ENCODE measurements at regions not wholly inside any gene's neighbourhood (a gene's known extent, or its start where the extent isn't known, plus 50 kb on each side); places are given as distances from the start of the nearest gene placed in this dataset.

DNA sequence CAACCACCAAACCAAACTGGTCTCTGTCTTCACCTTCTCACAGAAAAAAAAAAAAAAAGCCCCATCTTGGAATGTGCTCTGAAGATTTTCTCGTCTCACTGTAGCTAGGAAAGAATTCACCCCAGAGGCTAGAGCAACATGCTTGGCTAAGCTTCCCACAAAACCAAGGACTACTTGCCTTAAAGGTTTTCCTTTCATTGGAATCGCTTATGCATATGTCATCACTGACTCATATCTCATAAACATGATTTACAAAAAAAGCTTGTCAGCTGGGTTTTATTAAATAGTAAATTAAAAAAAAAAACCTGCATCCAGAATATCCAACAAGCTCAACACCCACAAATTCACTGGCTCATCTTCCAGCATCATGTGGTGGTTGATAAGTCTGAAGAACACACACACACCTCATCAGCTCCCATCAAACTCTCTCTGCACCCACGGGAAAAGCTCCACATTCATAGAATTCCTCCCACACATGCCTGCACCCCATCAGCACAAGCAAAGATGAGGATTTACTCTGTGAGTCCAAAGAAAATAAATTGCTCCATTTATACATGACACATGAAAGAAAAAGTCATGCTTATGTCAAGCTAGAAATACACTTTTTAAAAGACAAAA is 182.0 kb upstream of the TRIB2 start:
- Histone ChIP-seq H3K27me3 (ENCODE audit: control insufficient read depth in 2 of 2, insufficient read depth in 2 of 2, low read length in 2 of 2) (no peaks in the 10 kb centered on the region), H2AFZ (ENCODE audit: low read depth, low read length) (no peak overlapping the region), H3K27ac (ENCODE audit: insufficient read depth, low read depth, low read length) (no peak overlapping the region), H4K20me1 (replicated peaks; ENCODE audit: control insufficient read depth, extremely low read depth, insufficient read depth, low read length) (no peaks in the 10 kb centered on the region), H3K36me3 (ENCODE audit: control insufficient read depth in 2 of 2, extremely low read depth in 1 of 2, insufficient read depth in 2 of 2, low read length in 2 of 2) (no peaks in the 10 kb centered on the region), H3K9ac (replicated peaks; ENCODE audit: extremely low read depth, insufficient read depth, low read length) (no peak overlapping the region), H3K9me3 (replicated peaks; ENCODE audit: control insufficient read depth, insufficient read depth, low read length) (no peaks in the 10 kb centered on the region), H3K4me2 (ENCODE audit: insufficient read depth, low read length) (no peak overlapping the region), H3K79me2 (ENCODE audit: control insufficient read depth, insufficient read depth, low read length) (no peaks in the 10 kb centered on the region), H3K4me3 (replicated peaks in 1 of 3; ENCODE audit: insufficient read depth in 1 of 3, low read depth in 1 of 3, low read length in 3 of 3) (no peak overlapping the region), H3K9me1 (replicated peaks; ENCODE audit: control insufficient read depth, extremely low read depth, insufficient read depth, low read length) (no peaks in the 10 kb centered on the region), H3K4me1 (ENCODE audit: control insufficient read depth, extremely low read depth, insufficient read depth, low read length) (no peaks in the 10 kb centered on the region)
- ChIA-PET CTCF (interaction anchor here (0.8 to 1.9 kb wide), 3 partner anchors 182 to 750 kb away, joined by 3 to 6 read pairs (median 6); partner anchors contain the start of gene TRIB2), POLR2A (no interaction called here)
- intact Hi-C loops (cut with micrococcal nuclease): loop anchor here (5.0 kb wide), 1 partner anchor 78 kb away; no protein-coding TSS in a partner anchor
- FAIRE-seq (no peak), DNase-seq (ENCODE audit: low read depth, low spot score) (no peak)
- no TSS peak for BruUV-seq (replicated peaks)
- no peak for TF ChIP-seq FOS (IDR thresholded peaks at IDR 0.05; ENCODE audit: borderline replicate concordance, insufficient read depth, low read length)
- dilution Hi-C loops (cut with MboI; ENCODE audit: extremely low pct_ligation_motif_present, low sequenced_read_pairs): no loop called here

DNA sequence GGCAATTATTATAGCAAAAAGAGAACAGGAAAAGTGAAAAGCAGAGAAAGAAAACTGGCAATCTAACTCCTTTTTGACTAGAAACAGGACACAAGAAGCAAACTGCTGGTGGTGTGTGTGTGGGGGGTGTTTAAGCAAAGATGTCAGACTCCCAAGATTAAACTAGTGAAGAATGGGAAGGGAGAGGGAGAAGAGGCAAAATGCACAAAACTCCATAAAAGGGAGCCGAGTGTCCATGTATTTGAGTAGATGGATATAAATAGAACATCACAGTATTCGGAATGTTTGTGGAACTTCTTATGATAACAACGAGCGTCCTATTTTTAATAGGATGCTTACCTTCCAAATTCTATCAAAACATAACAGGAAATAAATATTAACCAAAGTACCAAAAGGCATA is 179.8 kb upstream of the TRIB2 start:
- Histone ChIP-seq H3K36me3 (ENCODE audit: control insufficient read depth in 2 of 2, extremely low read depth in 1 of 2, insufficient read depth in 2 of 2, low read length in 2 of 2) (no peaks in the 10 kb centered on the region), H3K9ac (replicated peaks; ENCODE audit: extremely low read depth, insufficient read depth, low read length) (no peak overlapping the region), H3K9me1 (replicated peaks; ENCODE audit: control insufficient read depth, extremely low read depth, insufficient read depth, low read length) (no peaks in the 10 kb centered on the region), H3K4me2 (ENCODE audit: insufficient read depth, low read length) (no peak overlapping the region), H3K4me3 (replicated peaks in 1 of 3; ENCODE audit: insufficient read depth in 1 of 3, low read depth in 1 of 3, low read length in 3 of 3) (no peak overlapping the region), H2AFZ (ENCODE audit: low read depth, low read length) (no peak overlapping the region), H4K20me1 (replicated peaks; ENCODE audit: control insufficient read depth, extremely low read depth, insufficient read depth, low read length) (no peaks in the 10 kb centered on the region), H3K27me3 (ENCODE audit: control insufficient read depth in 2 of 2, insufficient read depth in 2 of 2, low read length in 2 of 2) (no peaks in the 10 kb centered on the region), H3K9me3 (replicated peaks; ENCODE audit: control insufficient read depth, insufficient read depth, low read length) (no peaks in the 10 kb centered on the region), H3K27ac (ENCODE audit: insufficient read depth, low read depth, low read length) (no peak overlapping the region), H3K4me1 (ENCODE audit: control insufficient read depth, extremely low read depth, insufficient read depth, low read length) (no peaks in the 10 kb centered on the region), H3K79me2 (ENCODE audit: control insufficient read depth, insufficient read depth, low read length) (no peaks in the 10 kb centered on the region)
- TF ChIP-seq MYC (IDR thresholded peaks at IDR 0.05; ENCODE audit: low read depth, low read length): no peak
- no peak for TF ChIP-seq CTCF (IDR thresholded peaks at IDR 0.05; ENCODE audit: extremely low read depth in 1 of 2, insufficient read depth in 1 of 2, low read depth in 1 of 2, low read length in 2 of 2)
- FAIRE-seq (no peak), DNase-seq (ENCODE audit: low read depth, low spot score) (no peak)
- ChIA-PET POLR2A (no interaction called here), CTCF (no interaction called here)
- no TSS peak for BruUV-seq (replicated peaks)
- intact Hi-C loops (cut with micrococcal nuclease) (loop anchor here (5.0 kb wide), 1 partner anchor 75 kb away; no protein-coding TSS in a partner anchor), dilution Hi-C loops (cut with MboI; ENCODE audit: extremely low pct_ligation_motif_present, low sequenced_read_pairs) (no loop called here)

All from endothelial cell of umbilical vein (primary cell).